IMR-90 (cell line): ENCODE measurements at regions not wholly inside any gene's neighbourhood (a gene's known extent, or its start where the extent isn't known, plus 50 kb on each side); places are given as distances from the start of the nearest gene placed in this dataset.

Source experiments
- ATAC-seq: fragments of 200-7000 bp; cut with Tn5 transposase; 2 replicates; pipeline ENCODE4 v1.9.1; 2020; ENCODE audit warnings: low read depth, mild to moderate bottlenecking, moderate library complexity
- BruUV-seq: library from RNA; stranded (reverse); fragments of 400-500 nt; replicated peaks from 2 replicates; lab custom pipeline; 2021; lab: Mats Ljungman, UMichigan
- CTCF ChIA-PET: fragments of 300-600 bp; formaldehyde crosslinking; extraction: SDS; loops from one replicate; lab custom pipeline; 2021; ENCODE audit warnings: antibody characterized with exemption; lab: Yijun Ruan, JAX
- POLR2A ChIA-PET: fragments of 300-600 bp; sonication (Branson Sonifier 250); formaldehyde crosslinking; loops from one replicate; lab custom pipeline; 2022; ENCODE audit warnings: antibody characterized with exemption; ENCODE audit not compliant: unreplicated experiment; lab: Charles Lee
- DNase-seq: peaks from one replicate; pipeline ENCODE4 v3.0.0; 2013
- H2AFZ ChIP-seq: replicated peaks from 2 replicates; pipeline ENCODE3; 2013; ENCODE audit warnings: low read length, mild to moderate bottlenecking; ENCODE audit not compliant: poor library complexity
- H2AK5ac ChIP-seq: 2 replicates; pipeline ENCODE4 v1.6.1; 2013; ENCODE audit warnings: low read depth, low read length, inconsistent platforms
- H2AK9ac ChIP-seq: replicated peaks from 2 replicates; pipeline ENCODE3; 2013; ENCODE audit warnings: mild to moderate bottlenecking, low read depth, low read length, moderate library complexity; ENCODE audit not compliant: poor library complexity
- H2BK120ac ChIP-seq: 2 replicates; pipeline ENCODE4 v1.6.1; 2013; ENCODE audit warnings: low read depth, low read length, inconsistent platforms
- H2BK15ac ChIP-seq: 3 replicates; pipeline ENCODE4 v1.6.1; 2013; ENCODE audit warnings: low read depth, low read length, inconsistent platforms
- H2BK20ac ChIP-seq: 2 replicates; pipeline ENCODE4 v1.6.1; 2013; ENCODE audit warnings: low read depth, mild to moderate bottlenecking, inconsistent platforms, low read length, moderate library complexity
- H2BK5ac ChIP-seq: 2 replicates; pipeline ENCODE4 v1.6.1; 2013; ENCODE audit warnings: mild to moderate bottlenecking, low read depth, low read length, inconsistent platforms; ENCODE audit not compliant: poor library complexity, severe bottlenecking
- H3K14ac ChIP-seq: replicated peaks from 2 replicates; pipeline ENCODE4 v1.6.1; 2013; ENCODE audit warnings: low read depth, low read length, inconsistent platforms
- H3K18ac ChIP-seq: 2 replicates; pipeline ENCODE4 v1.6.1; 2013; ENCODE audit warnings: low read depth, low read length, control low read depth
- H3K23ac ChIP-seq: 2 replicates; pipeline ENCODE4 v1.6.1; 2013; ENCODE audit warnings: low read depth, low read length, inconsistent platforms
- H3K27ac ChIP-seq: 2 replicates; pipeline ENCODE4 v1.5.1; 2013; ENCODE audit warnings: mild to moderate bottlenecking, control low read depth, low read length; ENCODE audit not compliant: insufficient read depth
- H3K27me3 ChIP-seq: 2 replicates; pipeline ENCODE4 v1.6.1; 2013; ENCODE audit warnings: low read length; ENCODE audit not compliant: control insufficient read depth, insufficient read depth
- H3K36me3 ChIP-seq: 2 replicates; pipeline ENCODE4 v1.6.1; 2013; ENCODE audit warnings: low read length, mixed read lengths; ENCODE audit not compliant: control insufficient read depth, insufficient read depth
- H3K4ac ChIP-seq: 2 replicates; pipeline ENCODE4 v1.6.1; 2013; ENCODE audit warnings: low read depth, low read length, inconsistent platforms
- H3K4me1 ChIP-seq: 2 replicates; pipeline ENCODE4 v1.6.1; 2013; ENCODE audit warnings: low read length, mixed read lengths; ENCODE audit not compliant: control insufficient read depth, insufficient read depth
- H3K4me2 ChIP-seq: 2 replicates; pipeline ENCODE4 v1.6.1; 2013; ENCODE audit warnings: low read depth, mild to moderate bottlenecking, control low read depth, low read length, moderate library complexity
- H3K4me3 ChIP-seq: 2 replicates; pipeline ENCODE4 v1.5.1; 2013; ENCODE audit warnings: low read depth, mild to moderate bottlenecking, control low read depth, low read length, moderate library complexity; ENCODE audit not compliant: insufficient read depth
- H3K56ac ChIP-seq: 2 replicates; pipeline ENCODE4 v1.6.1; 2013; ENCODE audit warnings: low read length, inconsistent platforms; ENCODE audit not compliant: insufficient read depth; ENCODE audit errors: extremely low read depth
- H3K79me1 ChIP-seq, 2 experiments: 2 replicates each; pipeline ENCODE4 v1.6.1; 2013; ENCODE audit warnings: low read length in 2 of 2, inconsistent platforms in 1 of 2, low read depth in 1 of 2
- H3K9ac ChIP-seq: 2 replicates; pipeline ENCODE4 v1.6.1; 2013; ENCODE audit warnings: low read depth, low read length, control low read depth
- H3K9me1 ChIP-seq: 2 replicates; pipeline ENCODE4 v1.6.1; 2013; ENCODE audit warnings: low read length, inconsistent platforms; ENCODE audit not compliant: insufficient read depth
- H3K9me3 ChIP-seq: 2 replicates; pipeline ENCODE4 v1.6.1; 2013; ENCODE audit warnings: low read length; ENCODE audit not compliant: control insufficient read depth, insufficient read depth
- H4K20me1 ChIP-seq: 2 replicates; pipeline ENCODE4 v1.6.1; 2013; ENCODE audit warnings: low read length, inconsistent platforms; ENCODE audit not compliant: insufficient read depth
- H4K5ac ChIP-seq: 2 replicates; pipeline ENCODE4 v1.6.1; 2013; ENCODE audit warnings: mild to moderate bottlenecking, low read depth, low read length, control low read depth
- H4K8ac ChIP-seq, 2 experiments: 2 replicates each; pipeline ENCODE4 v1.6.1; 2013; ENCODE audit warnings: low read depth in 2 of 2, low read length in 2 of 2, control low read depth in 1 of 2, inconsistent platforms in 1 of 2
- H4K91ac ChIP-seq: 2 replicates; pipeline ENCODE4 v1.6.1; 2013; ENCODE audit warnings: low read depth, low read length, inconsistent platforms; ENCODE audit not compliant: insufficient read depth
- BHLHE40 ChIP-seq: fragments of 150-350 bp; IDR thresholded peaks from 2 replicates; pipeline ENCODE4 v1.6.1; 2016; ENCODE audit warnings: mild to moderate bottlenecking, low read depth, low read length
- CEBPB ChIP-seq: IDR thresholded peaks from 2 replicates; pipeline ENCODE4 v1.6.1; 2012; ENCODE audit warnings: low read depth, low read length, improper control_type of control experiment
- CHD1 ChIP-seq: IDR thresholded peaks from 2 replicates; pipeline ENCODE4 v1.6.1; 2012; ENCODE audit warnings: low read depth, low read length, improper control_type of control experiment
- CTCF ChIP-seq: conservative IDR thresholded peaks from 2 replicates; pipeline ENCODE4 v1.5.1; 2012; ENCODE audit warnings: mild to moderate bottlenecking, low read depth, low read length, improper control_type of control experiment
- ELK1 ChIP-seq: fragments of 150-350 bp; IDR thresholded peaks from 2 replicates; pipeline ENCODE4 v1.6.1; 2016; ENCODE audit warnings: low read depth, mild to moderate bottlenecking, low read length, moderate library complexity, borderline replicate concordance
- FOS ChIP-seq: fragments of 150-350 bp; IDR thresholded peaks from 2 replicates; pipeline ENCODE4 v1.6.1; 2016; ENCODE audit warnings: low read depth, low read length
- MAFK ChIP-seq: IDR thresholded peaks from 2 replicates; pipeline ENCODE4 v1.6.1; 2012; ENCODE audit warnings: low read depth, low read length, improper control_type of control experiment
- MAZ ChIP-seq: IDR thresholded peaks from 2 replicates; pipeline ENCODE4 v1.6.1; 2012; ENCODE audit warnings: low read depth, mild to moderate bottlenecking, low read length, improper control_type of control experiment, moderate library complexity, borderline replicate concordance
- MXI1 ChIP-seq: IDR thresholded peaks from 2 replicates; pipeline ENCODE4 v1.6.1; 2012; ENCODE audit warnings: low read depth, mild to moderate bottlenecking, low read length, moderate library complexity, borderline replicate concordance
- NFE2L2 ChIP-seq: fragments of 150-350 bp; IDR thresholded peaks from 2 replicates; pipeline ENCODE4 v1.6.1; 2016; ENCODE audit warnings: low read depth, mild to moderate bottlenecking, low read length
- POLR2A ChIP-seq: IDR thresholded peaks from 2 replicates; pipeline ENCODE4 v1.6.1; 2012; ENCODE audit warnings: mild to moderate bottlenecking, low read depth, low read length
- RAD21 ChIP-seq: IDR thresholded peaks from 2 replicates; pipeline ENCODE4 v1.6.1; 2012; ENCODE audit warnings: low read length, improper control_type of control experiment
- RCOR1 ChIP-seq: IDR thresholded peaks from 2 replicates; pipeline ENCODE4 v1.6.1; 2012; ENCODE audit warnings: mild to moderate bottlenecking, low read length, improper control_type of control experiment; ENCODE audit not compliant: insufficient replicate concordance
- RFX5 ChIP-seq: IDR thresholded peaks from 2 replicates; pipeline ENCODE4 v1.8.0; 2012; ENCODE audit warnings: low read depth, mild to moderate bottlenecking, low read length, moderate library complexity
- SMC3 ChIP-seq: fragments of 150-350 bp; IDR thresholded peaks from 2 replicates; pipeline ENCODE4 v1.6.1; 2016; ENCODE audit warnings: low read depth, mild to moderate bottlenecking, antibody characterized with exemption, low read length, moderate library complexity
- USF2 ChIP-seq: fragments of 150-350 bp; IDR thresholded peaks from 2 replicates; pipeline ENCODE4 v1.6.1; 2017; ENCODE audit warnings: mild to moderate bottlenecking, antibody characterized with exemption, low read length, low read depth
- WGBS, 2 experiments: methylation state at CpG; one replicate each; pipeline versions ENCODE4 v1.1.5 to v1.1.7; 2013; ENCODE audit warnings: missing lambda C conversion rate in 2 of 2; ENCODE audit not compliant: insufficient read length in 1 of 2; ENCODE audit errors: extremely low coverage in 2 of 2; 5-methylcytosine and 5-hydroxymethylcytosine counted together
- dilution Hi-C: fragments of 300-500 bp; cut with HindIII; formaldehyde crosslinking; loops from one replicate; pipeline ENCODE4 v1.14.3; 2018; ENCODE audit warnings: low sequenced_read_pairs; ENCODE audit not compliant: unreplicated experiment
- in situ Hi-C: fragments of 300-500 bp; cut with MboI; formaldehyde crosslinking; loops from 3 replicates; pipeline ENCODE4 v1.14.3; 2019; ENCODE audit warnings: low sequenced_read_pairs, inconsistent platforms, mixed read lengths
- intact Hi-C: fragments of 100-400 bp; cut with micrococcal nuclease; formaldehyde crosslinking; loops from 2 replicates; pipeline ENCODE4 v1.10.0; 2022

GRCh38 chr4:19134685-19135084 is 1113.1 kb upstream of the LCORL start:
- Histone ChIP-seq H3K4ac (no peak overlapping the region), H2BK5ac (no peak overlapping the region), H3K4me2 (no peak overlapping the region), H2BK120ac (no peak overlapping the region), H2BK20ac (no peak overlapping the region), H3K79me1 (no peaks in the 10 kb centered on the region), H3K4me3 (no peak overlapping the region), H3K36me3 (no peaks in the 10 kb centered on the region), H2AK5ac (no peak overlapping the region), H4K20me1 (no peaks in the 10 kb centered on the region), H3K4me1 (no peaks in the 10 kb centered on the region), H3K9ac (no peak overlapping the region), H2BK15ac (no peak overlapping the region), H3K56ac (no peak overlapping the region), H4K5ac (no peak overlapping the region), H3K14ac (no peak overlapping the region), H3K18ac (no peak overlapping the region), H3K27me3 (no peaks in the 10 kb centered on the region), H4K91ac (no peak overlapping the region), H3K9me3 (no peaks in the 10 kb centered on the region), H2AFZ (no peak overlapping the region), H3K9me1 (no peaks in the 10 kb centered on the region), H3K27ac (no peak overlapping the region), H3K23ac (no peak overlapping the region), H2AK9ac (no peak overlapping the region), H4K8ac (no peak overlapping the region)
- ChIA-PET POLR2A (no interaction called here), CTCF (no interaction called here)
- no TSS peak for BruUV-seq
- intact Hi-C loops = no loop called here
- in situ Hi-C loops = no loop called here
- no CpG with 5 or more reads among the region's 3 CpGs for WGBS, 2 experiments
- no peak for ATAC-seq
- no peak for DNase-seq
- dilution Hi-C loops = no loop called here
- TF ChIP-seq RCOR1 (no peak), ELK1 (no peak), CTCF (no peak), CHD1 (no peak), RAD21 (no peak), USF2 (no peak), MXI1 (no peak), SMC3 (no peak), POLR2A (no peak), FOS (no peak), MAFK (no peak), MAZ (no peak), BHLHE40 (no peak), CEBPB (no peak), RFX5 (no peak), NFE2L2 (no peak)
